ENCODE measurements at regions not wholly inside any gene's neighbourhood (a gene's known extent, or its start where the extent isn't known, plus 50 kb on each side); places are given as distances from the start of the nearest gene placed in this dataset.
A peak's percentile ranks its signal among the peaks of the same experiment; 100 is the strongest.
"Not testable (repeated sequence)": the region's sequence is repeated elsewhere in the genome, so short reads cannot be mapped to it uniquely, and the experiment has no call there.

- DNase-seq (ENCODE audit: low read depth, low spot score) (no peak), FAIRE-seq (no peak)
- no peaks in the 10 kb centered on the region for H4K20me1 ChIP-seq (replicated peaks; ENCODE audit: control insufficient read depth, extremely low read depth, insufficient read depth, low read length)
- H3K27ac ChIP-seq (ENCODE audit: insufficient read depth, low read depth, low read length): no peak overlapping the region
- no peak overlapping the region for H3K4me3 ChIP-seq (replicated peaks in 1 of 3; ENCODE audit: insufficient read depth in 1 of 3, low read depth in 1 of 3, low read length in 3 of 3)
- H3K9me1 ChIP-seq (replicated peaks; ENCODE audit: control insufficient read depth, extremely low read depth, insufficient read depth, low read length): no peaks in the 10 kb centered on the region
- ChIA-PET POLR2A (no interaction called here), CTCF (no interaction called here)
- no peak overlapping the region for H2AFZ ChIP-seq (ENCODE audit: low read depth, low read length)
- H3K79me2 ChIP-seq (ENCODE audit: control insufficient read depth, insufficient read depth, low read length): no peaks in the 10 kb centered on the region
- intact Hi-C loops (cut with micrococcal nuclease) (loop anchor here (10.0 kb wide), 1 partner anchor 147 kb away; no protein-coding TSS in a partner anchor), dilution Hi-C loops (cut with MboI; ENCODE audit: extremely low pct_ligation_motif_present, low sequenced_read_pairs) (no loop called here)
- no peak overlapping the region for H3K9ac ChIP-seq (replicated peaks; ENCODE audit: extremely low read depth, insufficient read depth, low read length)
- TF ChIP-seq MYC (IDR thresholded peaks at IDR 0.05; ENCODE audit: low read depth, low read length) (no peak), JUN (IDR thresholded peaks at IDR 0.05; ENCODE audit: borderline replicate concordance, insufficient read depth, insufficient read length, low read depth) (no peak), GATA2 (IDR thresholded peaks at IDR 0.05; ENCODE audit: insufficient read depth, insufficient read length, low read depth, low read length) (no peak), POLR2A (IDR thresholded peaks at IDR 0.05; ENCODE audit: low read depth, low read length) (no peak), FOS (IDR thresholded peaks at IDR 0.05; ENCODE audit: borderline replicate concordance, insufficient read depth, low read length) (no peak), CTCF (IDR thresholded peaks at IDR 0.05; ENCODE audit: extremely low read depth in 1 of 2, insufficient read depth in 1 of 2, low read depth in 1 of 2, low read length in 2 of 2) (no peak), EZH2 (IDR thresholded peaks at IDR 0.05; ENCODE audit: borderline replicate concordance, low read depth, low read length, severe bottlenecking) (no peak), POLR2AphosphoS5 (IDR thresholded peaks at IDR 0.05; ENCODE audit: insufficient read depth, low read depth, low read length) (no peak)
- TF ChIP-seq, protein P1, sequence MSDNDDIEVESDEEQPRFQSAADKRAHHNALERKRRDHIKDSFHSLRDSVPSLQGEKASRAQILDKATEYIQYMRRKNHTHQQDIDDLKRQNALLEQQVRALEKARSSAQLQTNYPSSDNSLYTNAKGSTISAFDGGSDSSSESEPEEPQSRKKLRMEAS (IDR thresholded peaks at IDR 0.05; ENCODE audit: insufficient read depth, insufficient read length): no peak
- no peak overlapping the region for H3K4me2 ChIP-seq (ENCODE audit: insufficient read depth, low read length)
- H3K27me3 ChIP-seq (ENCODE audit: control insufficient read depth in 2 of 2, insufficient read depth in 2 of 2, low read length in 2 of 2): no peaks in the 10 kb centered on the region
- H3K36me3 ChIP-seq (ENCODE audit: control insufficient read depth in 2 of 2, extremely low read depth in 1 of 2, insufficient read depth in 2 of 2, low read length in 2 of 2): no peaks in the 10 kb centered on the region
- H3K9me3 ChIP-seq (replicated peaks; ENCODE audit: control insufficient read depth, insufficient read depth, low read length): no peaks in the 10 kb centered on the region
- BruUV-seq (replicated peaks): no TSS peak
- H3K4me1 ChIP-seq (ENCODE audit: control insufficient read depth, extremely low read depth, insufficient read depth, low read length): no peaks in the 10 kb centered on the region
Measured at GRCh38 chr11:49377978-49378377, 169.6 kb upstream of the FOLH1 start.

GRCh38 chr11:49373866-49374265 lies 165.5 kb upstream of the FOLH1 start:
- H3K27me3 ChIP-seq (ENCODE audit: control insufficient read depth in 2 of 2, insufficient read depth in 2 of 2, low read length in 2 of 2); dilution Hi-C loops (cut with MboI; ENCODE audit: extremely low pct_ligation_motif_present, low sequenced_read_pairs): not testable (repeated sequence)

DNA sequence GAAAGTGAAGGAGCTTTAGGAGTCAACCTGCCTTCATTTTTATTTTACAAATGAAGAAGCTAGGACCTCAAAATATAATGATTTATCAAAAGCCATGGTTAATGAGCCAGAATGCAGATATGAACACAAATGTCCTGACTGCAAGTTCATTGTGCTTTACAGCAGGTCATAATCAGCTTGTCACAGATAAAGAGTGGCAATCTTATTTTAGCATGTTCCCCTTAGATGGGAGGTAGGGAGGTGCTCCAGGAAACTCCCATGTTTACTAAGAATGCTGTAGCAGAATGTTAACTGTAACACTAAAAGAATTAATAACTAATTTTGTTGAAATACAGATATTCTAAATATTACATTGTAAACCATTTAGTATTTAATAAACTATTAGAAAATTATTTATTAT lies 165.0 kb upstream of the FOLH1 start:
- POLR2A ChIA-PET; H3K27me3 ChIP-seq (ENCODE audit: control insufficient read depth in 2 of 2, insufficient read depth in 2 of 2, low read length in 2 of 2); H3K9ac ChIP-seq (replicated peaks; ENCODE audit: extremely low read depth, insufficient read depth, low read length); dilution Hi-C loops (cut with MboI; ENCODE audit: extremely low pct_ligation_motif_present, low sequenced_read_pairs); H3K9me3 ChIP-seq (replicated peaks; ENCODE audit: control insufficient read depth, insufficient read depth, low read length); BruUV-seq (replicated peaks); H2AFZ ChIP-seq (ENCODE audit: low read depth, low read length); H3K4me2 ChIP-seq (ENCODE audit: insufficient read depth, low read length); H3K4me1 ChIP-seq (ENCODE audit: control insufficient read depth, extremely low read depth, insufficient read depth, low read length); H3K27ac ChIP-seq (ENCODE audit: insufficient read depth, low read depth, low read length); H3K36me3 ChIP-seq (ENCODE audit: control insufficient read depth in 2 of 2, extremely low read depth in 1 of 2, insufficient read depth in 2 of 2, low read length in 2 of 2); DNase-seq (ENCODE audit: low read depth, low spot score); FAIRE-seq; H3K4me3 ChIP-seq (replicated peaks in 1 of 3; ENCODE audit: insufficient read depth in 1 of 3, low read depth in 1 of 3, low read length in 3 of 3); H4K20me1 ChIP-seq (replicated peaks; ENCODE audit: control insufficient read depth, extremely low read depth, insufficient read depth, low read length); H3K9me1 ChIP-seq (replicated peaks; ENCODE audit: control insufficient read depth, extremely low read depth, insufficient read depth, low read length); H3K79me2 ChIP-seq (ENCODE audit: control insufficient read depth, insufficient read depth, low read length): not testable (repeated sequence)
- CTCF ChIA-PET: interaction anchor here (1.5 kb wide), 1 partner anchor 143 kb away, joined by 3 read pairs; no protein-coding TSS in a partner anchor
- intact Hi-C loops (cut with micrococcal nuclease): loop anchor here (10.0 kb wide), 1 partner anchor 151 kb away; no protein-coding TSS in a partner anchor

More at GRCh38 chr11:49373866-49374265, 165.5 kb upstream of the FOLH1 start:
- H2AFZ ChIP-seq (ENCODE audit: low read depth, low read length); H3K4me3 ChIP-seq (replicated peaks in 1 of 3; ENCODE audit: insufficient read depth in 1 of 3, low read depth in 1 of 3, low read length in 3 of 3); H3K4me1 ChIP-seq (ENCODE audit: control insufficient read depth, extremely low read depth, insufficient read depth, low read length); H3K79me2 ChIP-seq (ENCODE audit: control insufficient read depth, insufficient read depth, low read length); H3K9ac ChIP-seq (replicated peaks; ENCODE audit: extremely low read depth, insufficient read depth, low read length); BruUV-seq (replicated peaks); FAIRE-seq; H3K27ac ChIP-seq (ENCODE audit: insufficient read depth, low read depth, low read length); H3K9me1 ChIP-seq (replicated peaks; ENCODE audit: control insufficient read depth, extremely low read depth, insufficient read depth, low read length); POLR2A ChIA-PET; H3K4me2 ChIP-seq (ENCODE audit: insufficient read depth, low read length); H3K9me3 ChIP-seq (replicated peaks; ENCODE audit: control insufficient read depth, insufficient read depth, low read length); H3K36me3 ChIP-seq (ENCODE audit: control insufficient read depth in 2 of 2, extremely low read depth in 1 of 2, insufficient read depth in 2 of 2, low read length in 2 of 2); H4K20me1 ChIP-seq (replicated peaks; ENCODE audit: control insufficient read depth, extremely low read depth, insufficient read depth, low read length): not testable (repeated sequence)
- intact Hi-C loops (cut with micrococcal nuclease): loop anchor here (10.0 kb wide), 1 partner anchor 151 kb away; no protein-coding TSS in a partner anchor
- peak; percentile 50 for DNase-seq (ENCODE audit: low read depth, low spot score)
- CTCF ChIA-PET: interaction anchor here (1.5 kb wide), 1 partner anchor 144 kb away, joined by 3 read pairs; no protein-coding TSS in a partner anchor
